Left cardiac atrium (tissue), 4 donors: ENCODE measurements at regions not wholly inside any gene's neighbourhood (a gene's known extent, or its start where the extent isn't known, plus 50 kb on each side); places are given as distances from the start of the nearest gene placed in this dataset.
"Not testable (repeated sequence)": the region's sequence is repeated elsewhere in the genome, so short reads cannot be mapped to it uniquely, and the experiment has no call there.

Experiments
- ATAC-seq, 2 donors: fragments of 200-7000 bp; cut with Tn5 transposase; one replicate each; pipeline ENCODE4 v1.9.1; 2020; ENCODE audit warnings: mild to moderate bottlenecking in 2 of 2, moderate library complexity in 2 of 2
- DNase-seq: peaks from one replicate; pipeline ENCODE4 v3.0.0-alpha.2; 2020
- intact Hi-C, 2 donors: fragments of 100-400 bp; cut with DNase I; formaldehyde crosslinking; loops; one replicate each; pipeline versions ENCODE4 v1.14.1 to v1.15.1; 2022 to 2023
- donor health status: DM: no; HTN: yes; CAD: no.
- donor health status: DM: no; HTN: yes; CAD: no; lungs with severe emphysema.
- donor health status: DM: yes; HTN: yes; CAD: no.
- donor health status: Dilated cardiomyopathy.

- intact Hi-C loops, result no loop called here
- DNase-seq, result no peak
- ATAC-seq, result no peak
Observed at GRCh38 chr13:62122434-62122833, 706.8 kb upstream of the PCDH20 start.

DNA sequence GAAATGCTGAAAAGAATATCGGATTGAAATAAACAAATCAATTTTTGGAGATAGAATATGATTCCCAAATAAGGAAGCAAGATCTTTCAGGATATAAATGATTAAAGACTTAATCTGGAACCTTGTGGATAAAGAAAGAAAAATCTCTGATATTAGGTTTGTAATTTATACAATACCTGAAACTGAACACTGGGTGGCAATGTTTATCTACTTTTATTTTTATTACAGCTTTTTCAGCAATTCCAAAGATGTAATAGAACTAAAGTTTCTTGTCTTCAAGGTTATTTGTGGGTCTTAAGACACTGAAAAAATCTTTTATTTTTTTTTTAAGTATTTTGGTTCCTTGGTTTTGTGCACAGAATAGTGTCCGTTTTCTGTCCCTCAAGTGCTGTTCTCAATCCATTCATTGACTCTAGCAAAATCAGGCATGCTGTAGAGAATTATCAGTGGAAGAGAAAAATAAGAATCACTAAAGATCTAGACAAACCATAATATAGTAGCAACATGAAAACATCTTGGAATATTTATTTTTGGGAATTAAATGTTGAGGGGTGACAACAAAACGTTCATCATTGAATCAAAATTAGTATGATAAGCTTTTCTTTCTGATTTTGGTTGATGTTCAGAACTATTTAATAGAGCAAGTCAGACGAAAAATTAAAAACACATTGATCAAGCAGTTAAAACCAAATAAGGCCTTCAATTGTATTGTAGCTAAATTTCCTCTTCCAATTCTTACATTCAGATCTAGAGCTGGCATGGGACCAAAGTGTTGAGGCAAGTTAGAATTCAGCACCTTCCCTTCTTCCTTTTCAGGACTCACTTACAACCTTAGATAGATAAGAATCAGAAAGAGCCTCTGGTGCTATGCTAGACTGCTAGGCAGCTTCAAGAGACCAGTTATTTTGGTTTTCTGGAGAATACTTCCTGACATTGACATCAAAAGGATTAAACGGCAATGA lies 704.4 kb upstream of the PCDH20 start:
- intact Hi-C loops, result no loop called here
- DNase-seq, result no peak
- no peak for ATAC-seq

DNA sequence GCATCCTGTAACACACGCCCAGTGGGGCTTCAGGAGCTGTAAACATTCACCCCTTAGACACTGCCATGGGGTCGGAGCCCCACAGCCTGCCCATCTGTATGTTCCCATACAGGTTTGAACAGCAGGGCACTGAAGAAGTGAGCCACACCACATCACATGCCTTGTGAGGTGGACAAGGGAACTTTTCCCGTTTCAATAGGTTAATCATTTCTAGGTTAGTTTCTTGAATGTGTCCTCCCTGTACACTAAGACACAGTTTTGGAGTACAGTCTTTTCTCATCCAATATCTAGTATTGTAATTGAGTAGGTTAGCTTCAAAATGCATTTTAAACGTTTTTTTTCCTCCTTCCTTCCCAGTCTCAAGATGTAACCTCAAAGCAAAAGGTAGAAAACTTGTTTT lies 700.2 kb upstream of the PCDH20 start:
- DNase-seq (no peak), ATAC-seq (no peak)
- intact Hi-C loops, result no loop called here

GRCh38 chr13:62113179-62113578 lies 697.5 kb upstream of the PCDH20 start:
- DNase-seq, result no peak
- intact Hi-C loops, result no loop called here
- ATAC-seq, result no peak

DNA sequence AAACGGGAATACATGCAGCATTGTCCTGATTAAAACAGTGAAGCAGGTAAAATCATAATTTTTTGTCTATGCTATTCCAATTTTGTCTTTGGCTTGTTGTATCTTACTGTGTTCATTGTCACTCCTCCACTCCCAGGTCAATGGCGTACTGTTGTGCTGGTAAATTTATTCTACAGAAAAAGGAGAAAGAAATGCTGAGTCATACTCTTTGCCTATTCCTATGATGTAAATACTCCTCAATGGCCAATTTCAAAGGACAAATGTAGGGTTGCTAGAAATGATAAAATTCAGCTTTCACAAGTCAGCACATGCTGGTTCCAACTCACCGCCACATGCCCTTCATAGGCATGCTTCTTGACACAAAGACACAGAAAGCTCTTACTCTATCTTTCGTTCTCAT lies 694.4 kb upstream of the PCDH20 start:
- intact Hi-C loops, result no loop called here
- no peak for DNase-seq
- no peak for ATAC-seq

GRCh38 chr13:62104136-62104535 lies 688.5 kb upstream of the PCDH20 start:
- ATAC-seq, intact Hi-C loops, DNase-seq: not testable (repeated sequence)

- no peak for ATAC-seq
- no peak for DNase-seq
- intact Hi-C loops, result no loop called here
Observed at GRCh38 chr13:62096652-62097051, 681.0 kb upstream of the PCDH20 start.

GRCh38 chr13:62094932-62095331 lies 679.3 kb upstream of the PCDH20 start:
- ATAC-seq (no peak), DNase-seq (no peak)
- intact Hi-C loops, result no loop called here

GRCh38 chr13:62093984-62094780 lies 678.5 kb upstream of the PCDH20 start:
- DNase-seq (no peak), ATAC-seq (no peak)
- intact Hi-C loops, result no loop called here

- intact Hi-C loops, result no loop called here
- DNase-seq, result no peak
- ATAC-seq, result no peak
Observed at GRCh38 chr13:62092949-62093348, 677.3 kb upstream of the PCDH20 start.

- intact Hi-C loops, result no loop called here
- no peak for ATAC-seq
Observed at GRCh38 chr13:62092536-62092935, 676.9 kb upstream of the PCDH20 start.

GRCh38 chr13:62088165-62088564 lies 672.5 kb upstream of the PCDH20 start:
- intact Hi-C loops, result no loop called here
- no peak for DNase-seq
- no peak for ATAC-seq

More at GRCh38 chr13:62092536-62092935, 676.9 kb upstream of the PCDH20 start:
- no peak for DNase-seq

DNA sequence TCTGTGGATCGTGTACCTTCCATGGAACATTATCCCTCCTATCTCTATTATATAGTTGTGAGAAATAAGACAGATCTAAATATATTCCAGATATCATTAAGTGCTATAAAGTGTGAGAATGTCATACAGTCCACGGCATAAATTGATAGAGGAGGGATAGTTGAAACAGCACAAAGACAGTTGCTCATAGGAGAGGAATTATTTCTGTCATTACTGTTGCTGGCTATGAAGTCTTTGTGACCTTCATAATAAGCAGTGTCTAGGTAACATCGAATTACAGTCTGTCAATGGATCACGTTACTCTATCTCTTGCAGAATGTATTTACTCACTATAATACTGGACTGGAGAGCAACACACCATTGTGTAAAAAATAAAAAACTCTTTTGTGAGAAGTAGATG lies 671.5 kb upstream of the PCDH20 start:
- ATAC-seq (no peak), DNase-seq (no peak)
- intact Hi-C loops, result no loop called here

DNA sequence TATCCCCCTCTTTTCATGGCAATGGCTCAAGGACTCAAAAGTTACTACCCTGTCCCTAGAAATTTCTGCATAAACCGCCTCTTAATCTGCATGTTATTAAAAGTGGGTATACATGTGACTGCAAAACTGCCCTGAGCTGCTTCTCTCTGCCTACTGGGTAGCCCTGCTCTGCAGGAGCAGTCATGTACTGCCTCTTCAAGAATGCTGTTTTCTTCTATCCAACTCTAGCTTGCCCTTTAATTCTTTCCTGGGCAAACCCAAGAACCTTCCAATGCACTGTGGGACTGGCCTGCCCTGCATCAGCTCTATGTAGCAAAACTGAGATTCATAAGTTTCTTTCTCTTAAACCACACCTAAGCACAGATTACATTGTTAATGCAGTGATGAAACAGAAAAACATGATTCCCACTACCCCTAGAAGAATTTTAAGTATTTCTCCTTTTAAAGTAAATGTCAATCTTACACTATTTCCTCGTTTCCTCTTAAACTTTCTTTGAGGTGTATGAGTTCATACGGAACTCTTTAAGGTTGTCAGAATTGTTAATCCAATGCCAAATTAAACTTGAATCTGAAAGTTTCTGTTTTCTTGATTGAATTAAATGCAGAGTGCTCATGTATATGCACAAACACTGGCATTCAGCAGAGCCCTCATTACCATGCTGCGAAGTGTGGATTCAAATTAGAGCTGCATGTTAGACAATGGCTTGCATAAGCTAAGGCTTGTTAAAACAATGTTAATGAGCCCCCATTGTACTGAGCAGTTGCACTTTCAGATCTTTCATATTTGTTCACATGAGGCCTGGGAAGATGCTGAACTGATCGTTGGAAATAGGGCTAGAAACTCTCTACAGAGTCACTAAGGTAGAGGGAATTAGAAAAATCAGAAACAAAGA lies 669.9 kb upstream of the PCDH20 start:
- DNase-seq (no peak), ATAC-seq (no peak)
- intact Hi-C loops, result no loop called here

DNA sequence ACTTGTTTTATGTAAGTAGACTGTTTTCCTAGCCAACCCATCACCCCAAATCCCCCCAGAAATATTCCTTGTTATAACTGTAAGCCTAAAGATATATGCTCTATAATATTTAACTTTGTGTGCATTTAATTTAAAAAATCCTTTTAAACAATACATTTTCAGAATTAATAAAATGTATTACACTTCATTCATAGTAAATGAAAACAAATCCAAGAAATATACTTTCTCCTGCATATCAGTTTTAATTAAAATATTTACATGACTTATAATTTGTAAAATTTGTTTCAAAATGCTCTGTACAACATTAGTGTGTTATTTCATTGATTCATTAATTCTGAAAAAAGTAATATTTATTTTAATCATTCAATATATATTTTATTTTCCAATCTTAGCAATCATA lies 669.1 kb upstream of the PCDH20 start:
- DNase-seq, result no peak
- no peak for ATAC-seq
- intact Hi-C loops, result no loop called here

- intact Hi-C loops, result no loop called here
- ATAC-seq, result no peak
- no peak for DNase-seq
Observed at GRCh38 chr13:62067821-62068220, 652.2 kb upstream of the PCDH20 start.

- DNase-seq, result no peak
- no peak for ATAC-seq
- intact Hi-C loops, result no loop called here
Observed at GRCh38 chr13:62065016-62065415, 649.4 kb upstream of the PCDH20 start.

DNA sequence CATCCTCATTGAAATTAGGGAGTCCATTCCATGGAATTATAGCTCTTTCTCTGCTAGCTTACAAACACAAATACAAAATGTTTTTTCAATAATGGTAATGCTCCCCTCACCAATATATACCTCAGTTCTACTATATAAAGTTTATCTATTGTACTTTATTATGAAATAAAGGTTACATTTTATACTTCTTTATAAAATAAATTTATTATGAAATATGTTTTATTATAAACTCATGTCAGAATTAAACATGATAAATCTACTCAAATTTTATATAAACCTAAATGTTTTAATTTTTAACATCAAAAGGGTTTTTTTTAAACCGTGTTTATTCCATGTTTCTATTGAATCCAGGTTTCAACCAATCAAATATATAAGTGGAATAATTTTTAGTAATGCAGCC lies 646.1 kb upstream of the PCDH20 start:
- DNase-seq (no peak), ATAC-seq (no peak)
- intact Hi-C loops, result no loop called here

DNA sequence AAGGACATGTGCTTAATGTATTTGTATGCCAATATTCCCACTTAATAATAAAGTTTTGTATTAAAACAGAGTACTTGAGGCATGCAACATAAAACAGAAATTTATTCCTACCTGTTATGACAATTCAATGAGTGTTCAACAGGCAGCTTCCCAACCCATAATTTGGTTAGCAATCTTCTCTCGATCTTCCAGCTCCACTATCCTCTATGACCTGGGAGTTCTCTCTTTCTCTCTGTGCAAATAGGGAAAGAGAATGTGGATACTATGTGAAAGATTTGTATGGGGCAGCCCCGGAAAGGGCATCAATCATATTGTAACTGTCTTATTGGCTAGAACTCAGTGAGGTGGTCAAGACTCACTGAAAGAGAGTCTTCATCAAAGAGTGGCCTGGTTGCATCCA lies 644.9 kb upstream of the PCDH20 start:
- intact Hi-C loops, result no loop called here
- DNase-seq, result no peak
- no peak for ATAC-seq
